Thoracic aorta (tissue), 2 donors: ENCODE measurements at regions not wholly inside any gene's neighbourhood (a gene's known extent, or its start where the extent isn't known, plus 50 kb on each side); places are given as distances from the start of the nearest gene placed in this dataset.

Experiments
- ATAC-seq: fragments of 150-250 bp; one replicate; pipeline ENCODE4 v1.8.0; 2017; ENCODE audit warnings: low read depth; ENCODE audit not compliant: insufficient number of reproducible peaks, low FRiP score
- DNase-seq: peaks from one replicate; pipeline ENCODE4 v3.0.0-alpha.2; 2020; ENCODE audit warnings: low spot score
- H3K27ac ChIP-seq, 2 donors: fragments of 200-600 bp; sonication (generic); 1 replicate in 1 of 2; 2 replicates in 1 of 2; pipeline ENCODE4 v1.5.1; 2016; ENCODE audit warnings: mild to moderate bottlenecking in 2 of 2, moderate library complexity in 2 of 2
- H3K27me3 ChIP-seq: fragments of 200-600 bp; sonication (generic); replicated peaks from 2 replicates; pipeline ENCODE4 v1.6.0; 2016; ENCODE audit warnings: mild to moderate bottlenecking; ENCODE audit not compliant: insufficient read depth
- H3K36me3 ChIP-seq: fragments of 200-600 bp; sonication (generic); one replicate; pipeline ENCODE4 v1.5.1; 2016
- H3K4me1 ChIP-seq, 2 donors: fragments of 200-600 bp; sonication (generic); 1 replicate in 1 of 2; 2 replicates in 1 of 2; pipeline versions ENCODE4 v1.5.1 to v1.6.0; 2016; ENCODE audit warnings: low read depth in 2 of 2, mild to moderate bottlenecking in 1 of 2; ENCODE audit not compliant: control insufficient read depth in 1 of 2
- H3K4me3 ChIP-seq: fragments of 200-600 bp; sonication (generic); 2 replicates; pipeline ENCODE4 v1.5.1; 2016; ENCODE audit warnings: mild to moderate bottlenecking
- H3K9me3 ChIP-seq: fragments of 200-600 bp; sonication (generic); 2 replicates; pipeline ENCODE4 v1.5.1; 2016
- TF ChIP-seq, protein P1 (sequence below): fragments of 200-600 bp; sonication (generic); IDR thresholded peaks from one replicate; pipeline ENCODE4 v1.5.1; 2019; ENCODE audit warnings: antibody characterized with exemption

DNA sequence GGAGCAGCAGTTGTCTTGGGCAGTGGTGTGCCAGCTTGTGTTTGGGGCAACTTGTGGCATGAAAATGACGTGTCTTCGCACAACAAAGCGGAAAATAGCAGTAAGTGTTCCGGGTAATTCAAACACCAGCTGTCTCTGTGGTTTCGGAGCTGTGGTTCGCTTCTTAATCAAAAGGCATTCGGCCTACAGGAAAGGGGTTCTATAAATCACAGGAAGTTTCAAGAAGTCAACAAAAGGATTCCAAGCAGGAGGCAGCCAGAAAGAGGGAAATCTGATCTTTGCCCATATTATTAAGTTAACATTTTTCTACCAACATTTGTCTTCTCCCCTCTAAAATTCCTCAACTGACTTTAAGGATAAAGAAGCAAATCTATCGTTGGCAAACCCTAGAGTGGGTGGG is 353.4 kb downstream of the FGFR2 start:
- Histone ChIP-seq H3K27me3 (no peaks in the 10 kb centered on the region), H3K27ac (no peak overlapping the region), H3K4me1 (no peaks in the 10 kb centered on the region), H3K9me3 (no peaks in the 10 kb centered on the region), H3K4me3 (no peak overlapping the region), H3K36me3 (no peaks in the 10 kb centered on the region)
- TF ChIP-seq, protein P1, sequence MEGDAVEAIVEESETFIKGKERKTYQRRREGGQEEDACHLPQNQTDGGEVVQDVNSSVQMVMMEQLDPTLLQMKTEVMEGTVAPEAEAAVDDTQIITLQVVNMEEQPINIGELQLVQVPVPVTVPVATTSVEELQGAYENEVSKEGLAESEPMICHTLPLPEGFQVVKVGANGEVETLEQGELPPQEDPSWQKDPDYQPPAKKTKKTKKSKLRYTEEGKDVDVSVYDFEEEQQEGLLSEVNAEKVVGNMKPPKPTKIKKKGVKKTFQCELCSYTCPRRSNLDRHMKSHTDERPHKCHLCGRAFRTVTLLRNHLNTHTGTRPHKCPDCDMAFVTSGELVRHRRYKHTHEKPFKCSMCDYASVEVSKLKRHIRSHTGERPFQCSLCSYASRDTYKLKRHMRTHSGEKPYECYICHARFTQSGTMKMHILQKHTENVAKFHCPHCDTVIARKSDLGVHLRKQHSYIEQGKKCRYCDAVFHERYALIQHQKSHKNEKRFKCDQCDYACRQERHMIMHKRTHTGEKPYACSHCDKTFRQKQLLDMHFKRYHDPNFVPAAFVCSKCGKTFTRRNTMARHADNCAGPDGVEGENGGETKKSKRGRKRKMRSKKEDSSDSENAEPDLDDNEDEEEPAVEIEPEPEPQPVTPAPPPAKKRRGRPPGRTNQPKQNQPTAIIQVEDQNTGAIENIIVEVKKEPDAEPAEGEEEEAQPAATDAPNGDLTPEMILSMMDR = no peak
- ATAC-seq = no peak
- DNase-seq = no peak

DNA sequence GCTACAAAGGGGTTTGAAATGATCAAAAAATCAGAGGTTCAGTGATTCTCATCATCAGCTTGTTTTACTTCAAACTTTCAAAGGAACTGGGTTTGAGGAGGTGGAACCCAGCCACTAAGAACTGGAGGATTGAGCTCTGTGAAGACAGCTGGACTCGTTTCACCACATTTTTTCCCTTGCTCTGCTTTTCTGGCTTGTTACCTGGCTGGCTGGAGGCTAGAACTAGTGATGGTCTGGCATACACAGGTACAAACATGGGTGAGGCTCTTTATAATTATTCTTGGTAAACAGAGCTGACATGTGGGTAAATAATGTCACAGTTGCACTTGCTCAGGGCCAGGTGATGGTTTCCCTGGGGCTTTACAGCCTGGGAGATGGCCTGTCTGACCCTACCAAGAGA is 352.5 kb downstream of the FGFR2 start:
- Histone ChIP-seq H3K36me3 (no peaks in the 10 kb centered on the region), H3K27me3 (no peaks in the 10 kb centered on the region), H3K27ac (no peak overlapping the region), H3K4me1 (no peaks in the 10 kb centered on the region), H3K4me3 (no peak overlapping the region), H3K9me3 (no peaks in the 10 kb centered on the region)
- DNase-seq = no peak
- TF ChIP-seq, protein P1 = no peak
- ATAC-seq = no peak

- DNase-seq (no peak), ATAC-seq (no peak)
- H3K27ac ChIP-seq = no peak overlapping the region
- no peak overlapping the region for H3K4me3 ChIP-seq
- no peaks in the 10 kb centered on the region for H3K27me3 ChIP-seq
- TF ChIP-seq, protein P1 = no peak
- H3K36me3 ChIP-seq = no peaks in the 10 kb centered on the region
- H3K4me1 ChIP-seq = no peaks in the 10 kb centered on the region
- H3K9me3 ChIP-seq = no peaks in the 10 kb centered on the region
These were observed 350.0 kb downstream of the FGFR2 start for GRCh38 chr10:121248266-121248665.

DNA sequence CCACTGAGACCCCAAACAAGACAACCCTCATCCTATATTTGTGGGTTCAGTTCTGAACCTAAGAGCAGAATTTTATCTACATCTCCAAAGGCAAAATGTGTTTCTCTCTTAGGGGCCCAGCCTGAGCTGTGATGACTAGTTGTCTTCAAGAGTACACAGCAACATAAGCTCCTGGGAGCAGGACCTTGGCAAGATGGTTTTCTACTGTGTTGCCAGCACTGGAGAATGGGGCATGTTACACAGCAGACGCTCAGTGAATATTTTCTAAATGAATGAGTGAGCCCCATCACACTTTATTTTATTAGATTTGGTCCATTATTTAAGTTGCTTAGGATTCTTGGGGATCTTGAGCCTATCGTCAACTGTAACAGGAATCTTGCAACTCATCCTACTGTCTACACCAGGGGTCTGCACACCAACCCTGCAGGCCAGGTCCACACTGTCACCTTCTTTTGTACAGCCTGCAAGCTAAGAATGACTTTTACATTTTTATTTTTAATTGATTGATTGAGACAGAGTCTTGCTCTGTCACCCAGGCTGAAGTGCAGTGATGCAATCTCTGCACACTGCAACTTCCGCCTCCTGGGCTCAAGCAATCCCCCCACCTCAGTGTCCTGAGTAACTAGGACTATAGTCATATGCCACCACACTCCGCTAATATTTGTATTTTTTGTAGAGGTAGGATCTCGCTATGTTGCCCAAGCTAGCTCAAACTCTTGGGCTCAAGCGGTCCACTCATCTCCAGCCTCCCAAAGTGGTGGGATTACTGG is 347.1 kb downstream of the FGFR2 start:
- no peaks in the 10 kb centered on the region for H3K9me3 ChIP-seq
- H3K27me3 ChIP-seq = no peaks in the 10 kb centered on the region
- no peak for ATAC-seq
- no peak overlapping the region for H3K4me3 ChIP-seq
- TF ChIP-seq, protein P1 = no peak
- H3K4me1 ChIP-seq = no peaks in the 10 kb centered on the region
- DNase-seq = no peak
- no peak overlapping the region for H3K27ac ChIP-seq
- no peaks in the 10 kb centered on the region for H3K36me3 ChIP-seq

- H3K4me3 ChIP-seq = no peak overlapping the region
- H3K27ac ChIP-seq = no peak overlapping the region
- ATAC-seq (no peak), DNase-seq (no peak)
- TF ChIP-seq, protein P1 = no peak
- no peaks in the 10 kb centered on the region for H3K36me3 ChIP-seq
- H3K9me3 ChIP-seq = no peaks in the 10 kb centered on the region
- H3K4me1 ChIP-seq = no peaks in the 10 kb centered on the region
- no peaks in the 10 kb centered on the region for H3K27me3 ChIP-seq
These were observed 345.5 kb downstream of the FGFR2 start for GRCh38 chr10:121252756-121253155.
